Uterus (tissue), 3 donors: ENCODE measurements at regions not wholly inside any gene's neighbourhood (a gene's known extent, or its start where the extent isn't known, plus 50 kb on each side); places are given as distances from the start of the nearest gene placed in this dataset.

Source experiments
- DNase-seq, 2 donors: peaks; one replicate each; pipeline ENCODE4 v3.0.0-alpha.2; 2019 to 2020
- H3K27ac ChIP-seq, 2 donors: fragments of 200-600 bp; sonication (generic); 1 replicate in 1 of 2; 2 replicates in 1 of 2; pipeline ENCODE4 v1.5.1; 2016 to 2018
- H3K27me3 ChIP-seq, 2 donors: fragments of 200-600 bp; sonication (generic); one replicate each; pipeline ENCODE4 v1.5.1; 2018 to 2019; ENCODE audit warnings: control low read depth in 1 of 2
- H3K36me3 ChIP-seq, 2 donors: fragments of 200-600 bp; sonication (generic); one replicate each; pipeline ENCODE4 v1.5.1; 2019; ENCODE audit warnings: control low read depth in 1 of 2
- H3K4me1 ChIP-seq, 2 donors: fragments of 200-600 bp; sonication (generic); one replicate each; pipeline ENCODE4 v1.5.1; 2018 to 2019; ENCODE audit warnings: control low read depth in 1 of 2
- H3K4me3 ChIP-seq, 2 donors: fragments of 200-600 bp; sonication (generic); 1 replicate in 1 of 2; 2 replicates in 1 of 2; pipeline ENCODE4 v1.5.1; 2018 to 2019; ENCODE audit warnings: mild to moderate bottlenecking in 1 of 2
- H3K9me3 ChIP-seq, 2 donors: fragments of 200-600 bp; sonication (generic); one replicate each; pipeline ENCODE4 v1.5.1; 2019; ENCODE audit warnings: control low read depth in 1 of 2
- CTCF ChIP-seq, 4 experiments: fragments of 200-600 bp in 2 of 4; fragments of 450-650 bp in 2 of 4; sonication (generic) in 2 of 4; IDR thresholded peaks; one replicate each; pipeline ENCODE4 v1.5.1; 2016 to 2019; ENCODE audit warnings: antibody characterized with exemption in 4 of 4, mild to moderate bottlenecking in 2 of 4, moderate library complexity in 1 of 4
- POLR2A ChIP-seq, 2 donors: fragments of 450-650 bp; IDR thresholded peaks; one replicate each; pipeline ENCODE4 v1.6.1; 2016; ENCODE audit warnings: antibody characterized with exemption in 2 of 2, mild to moderate bottlenecking in 1 of 2, moderate library complexity in 1 of 2
- intact Hi-C: fragments of 100-400 bp; cut with DNase I; formaldehyde crosslinking; loops from one replicate; pipeline ENCODE4 v1.15.1; 2023; ENCODE audit warnings: low total_unique reads
- donor health status: DM: yes; HTN: yes; CAD: no.

DNA sequence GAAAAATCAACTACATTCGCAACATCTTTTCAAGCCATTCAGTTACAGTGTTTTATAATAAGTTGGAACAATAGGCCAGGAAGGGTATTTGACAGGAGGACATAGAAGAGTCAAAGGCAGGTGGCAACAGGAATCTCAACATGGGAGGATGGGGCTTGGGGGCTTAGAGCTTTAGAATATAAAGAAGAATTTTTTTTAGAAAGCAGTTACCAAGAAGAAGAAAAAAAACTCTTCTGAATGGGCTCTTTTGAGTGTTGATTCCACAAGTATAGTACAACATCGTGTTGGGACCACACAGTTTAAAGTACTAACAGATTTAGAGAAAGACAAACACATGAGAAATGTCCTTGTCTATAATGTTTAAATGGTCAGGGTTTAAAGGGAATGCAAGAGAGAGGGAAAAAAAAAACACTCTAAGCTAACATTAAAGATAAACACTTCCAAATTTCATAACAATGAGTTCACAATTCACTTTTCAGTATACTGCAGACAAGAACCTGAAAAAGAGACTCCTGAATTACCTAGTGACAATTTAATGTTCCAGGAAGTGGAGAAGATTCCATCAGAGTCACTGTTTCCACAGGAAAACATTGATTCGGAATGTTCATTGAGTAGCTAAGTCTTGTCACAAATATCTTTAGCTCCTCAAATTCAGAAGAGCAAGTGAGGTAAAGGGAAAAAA lies 282.3 kb downstream of the DEPDC1B start:
- Histone ChIP-seq H3K9me3 (no peaks in the 10 kb centered on the region), H3K36me3 (no peaks in the 10 kb centered on the region), H3K4me3 (no peak overlapping the region), H3K27ac (no peak overlapping the region), H3K4me1 (no peaks in the 10 kb centered on the region), H3K27me3 (no peaks in the 10 kb centered on the region)
- intact Hi-C loops, result no loop called here
- TF ChIP-seq POLR2A (IDR thresholded peaks at IDR 0.05) (no peak), CTCF (IDR thresholded peaks at IDR 0.05) (no peak)
- DNase-seq, result no peak

GRCh38 chr5:60415443-60415842 lies 284.5 kb downstream of the DEPDC1B start:
- Histone ChIP-seq H3K27me3 (no peaks in the 10 kb centered on the region), H3K36me3 (no peaks in the 10 kb centered on the region), H3K4me1 (no peaks in the 10 kb centered on the region), H3K4me3 (no peak overlapping the region), H3K27ac (no peak overlapping the region), H3K9me3 (no peaks in the 10 kb centered on the region)
- intact Hi-C loops, result no loop called here
- no peak for DNase-seq
- no peak for TF ChIP-seq CTCF (IDR thresholded peaks at IDR 0.05)

GRCh38 chr5:60410427-60410826 lies 289.5 kb downstream of the DEPDC1B start:
- H3K9me3 ChIP-seq, result no peaks in the 10 kb centered on the region
- H3K4me3 ChIP-seq, result no peak overlapping the region
- intact Hi-C loops, result no loop called here
- TF ChIP-seq CTCF (IDR thresholded peaks at IDR 0.05) (no peak), POLR2A (IDR thresholded peaks at IDR 0.05) (no peak)
- no peak overlapping the region for H3K27ac ChIP-seq
- H3K4me1 ChIP-seq, result no peaks in the 10 kb centered on the region
- no peak for DNase-seq
- H3K27me3 ChIP-seq, result no peaks in the 10 kb centered on the region
- H3K36me3 ChIP-seq, result no peaks in the 10 kb centered on the region

DNA sequence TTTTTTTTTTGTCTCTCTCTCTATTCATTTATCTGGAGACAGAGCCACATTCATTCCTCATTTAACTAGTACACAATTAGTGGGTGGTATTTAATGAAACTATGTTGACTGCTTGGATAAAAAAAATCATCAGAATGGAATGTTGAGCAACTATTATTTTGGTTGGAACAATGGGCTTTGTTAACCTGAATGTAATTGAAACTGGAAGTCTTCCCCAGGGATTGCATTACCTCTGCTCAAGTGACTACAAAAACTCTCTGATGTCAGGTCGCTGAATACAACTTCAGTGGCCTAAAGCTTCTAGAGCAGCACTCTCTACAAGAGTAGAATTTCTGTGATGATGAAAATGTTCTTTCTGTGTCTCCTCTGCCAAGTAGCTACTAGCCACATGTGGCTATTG lies 295.8 kb downstream of the DEPDC1B start:
- Histone ChIP-seq H3K4me1 (no peaks in the 10 kb centered on the region), H3K36me3 (no peaks in the 10 kb centered on the region), H3K27ac (no peak overlapping the region), H3K4me3 (no peak overlapping the region), H3K9me3 (no peaks in the 10 kb centered on the region), H3K27me3 (no peaks in the 10 kb centered on the region)
- DNase-seq, result no peak
- intact Hi-C loops, result no loop called here
- TF ChIP-seq CTCF (IDR thresholded peaks at IDR 0.05) (no peak), POLR2A (IDR thresholded peaks at IDR 0.05) (no peak)

GRCh38 chr5:60403343-60404006 lies 296.5 kb downstream of the DEPDC1B start:
- H3K27me3 ChIP-seq, result no peaks in the 10 kb centered on the region
- H3K4me1 ChIP-seq, result no peaks in the 10 kb centered on the region
- H3K27ac ChIP-seq, result no peak overlapping the region
- no peak overlapping the region for H3K4me3 ChIP-seq
- DNase-seq, result no peak
- TF ChIP-seq POLR2A (IDR thresholded peaks at IDR 0.05), result no peak
- no peaks in the 10 kb centered on the region for H3K36me3 ChIP-seq
- no peaks in the 10 kb centered on the region for H3K9me3 ChIP-seq
- intact Hi-C loops, result no loop called here
